Activated CD8-positive, alpha-beta T cell treated with anti-CD3 and anti-CD28 coated beads for 36 hours (primary cell): ENCODE measurements at regions not wholly inside any gene's neighbourhood (a gene's known extent, or its start where the extent isn't known, plus 50 kb on each side); places are given as distances from the start of the nearest gene placed in this dataset.

Source experiments
- ATAC-seq: fragments of 200-7000 bp; cut with Tn5 transposase; one replicate; pipeline ENCODE4 v1.10.0; 2021; ENCODE audit warnings: mild to moderate bottlenecking, moderate library complexity
- CTCF ChIA-PET: fragments of 350-600 bp; sonication (Branson Sonifier 250); formaldehyde crosslinking; loops from one replicate; lab custom pipeline; 2021; ENCODE audit warnings: antibody characterized with exemption; lab: Charles Lee
- POLR2A ChIA-PET: fragments of 350-600 bp; sonication (Branson Sonifier 250); formaldehyde crosslinking; loops from one replicate; lab custom pipeline; 2021; ENCODE audit warnings: antibody characterized with exemption; lab: Charles Lee
- DNase-seq: peaks from one replicate; pipeline ENCODE4 v3.0.0-alpha.2; 2020
- H3K27ac Mint-ChIP-seq: one replicate; pipeline ENCODE4 v1.8.0; 2021; ENCODE audit warnings: mild to moderate bottlenecking, mixed read lengths
- H3K27me3 Mint-ChIP-seq: one replicate; pipeline ENCODE4 v1.8.0; 2021; ENCODE audit warnings: mixed read lengths
- H3K36me3 Mint-ChIP-seq: one replicate; pipeline ENCODE4 v1.8.0; 2021; ENCODE audit warnings: low read depth, mixed read lengths
- H3K4me1 Mint-ChIP-seq: one replicate; pipeline ENCODE4 v1.8.0; 2021; ENCODE audit warnings: low read depth, mixed read lengths
- H3K4me3 Mint-ChIP-seq: one replicate; pipeline ENCODE4 v1.8.0; 2021; ENCODE audit warnings: mild to moderate bottlenecking, moderate library complexity, mixed read lengths
- H3K9me3 Mint-ChIP-seq: one replicate; pipeline ENCODE4 v1.8.0; 2021; ENCODE audit warnings: mixed read lengths
- intact Hi-C: fragments of 100-400 bp; cut with micrococcal nuclease; formaldehyde crosslinking; loops from one replicate; pipeline ENCODE4 v1.10.0; 2022
- TF ChIP-seq, protein P1 (sequence below): fragments of 200-600 bp; IDR thresholded peaks from one replicate; pipeline ENCODE4 v1.8.0; 2022; ENCODE audit warnings: antibody characterized with exemption, mild to moderate bottlenecking

DNA sequence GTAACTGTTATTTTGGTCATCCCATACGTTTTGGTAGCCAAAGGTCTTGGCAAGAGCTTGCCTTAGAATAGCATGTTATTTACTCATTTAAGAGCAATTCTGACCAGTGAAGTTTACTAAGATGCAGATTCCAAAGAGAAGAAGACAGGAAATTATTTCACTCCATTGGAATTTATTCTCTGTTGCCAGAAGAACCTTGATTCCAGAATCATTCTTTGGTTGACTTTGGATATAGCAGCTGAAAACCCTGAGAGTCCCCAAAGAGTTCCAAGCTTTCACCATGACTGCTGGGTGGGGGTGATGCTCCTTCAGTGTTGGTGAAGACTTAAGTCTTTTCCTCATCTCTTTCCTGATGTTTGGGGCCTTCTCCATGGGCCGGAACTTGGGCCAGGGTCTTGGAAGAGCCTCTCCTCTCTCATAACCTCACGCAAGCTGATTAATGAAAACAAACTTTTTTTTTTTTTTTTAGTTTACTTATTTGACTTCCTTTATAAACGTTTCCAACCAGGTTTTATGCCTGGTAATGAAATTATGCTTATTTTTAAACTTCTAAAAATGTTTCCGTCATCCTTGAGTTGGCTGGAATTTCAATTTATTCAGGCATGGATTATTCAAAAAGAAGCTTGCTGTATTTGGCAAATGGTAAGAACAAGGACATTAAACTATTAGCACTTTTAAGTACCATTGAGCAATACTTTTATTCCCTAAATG is 192.0 kb downstream of the MTX2 start:
- DNase-seq (no peak), ATAC-seq (no peak)
- POLR2A ChIA-PET, result no interaction called here
- Mint-ChIP-seq H3K36me3 (no peaks in the 10 kb centered on the region), H3K27ac (no peak overlapping the region), H3K4me1 (no peaks in the 10 kb centered on the region), H3K27me3 (peaks cover 39% of the 10 kb centered on the region), H3K4me3 (no peak overlapping the region), H3K9me3 (no peaks in the 10 kb centered on the region)
- TF ChIP-seq, protein P1, sequence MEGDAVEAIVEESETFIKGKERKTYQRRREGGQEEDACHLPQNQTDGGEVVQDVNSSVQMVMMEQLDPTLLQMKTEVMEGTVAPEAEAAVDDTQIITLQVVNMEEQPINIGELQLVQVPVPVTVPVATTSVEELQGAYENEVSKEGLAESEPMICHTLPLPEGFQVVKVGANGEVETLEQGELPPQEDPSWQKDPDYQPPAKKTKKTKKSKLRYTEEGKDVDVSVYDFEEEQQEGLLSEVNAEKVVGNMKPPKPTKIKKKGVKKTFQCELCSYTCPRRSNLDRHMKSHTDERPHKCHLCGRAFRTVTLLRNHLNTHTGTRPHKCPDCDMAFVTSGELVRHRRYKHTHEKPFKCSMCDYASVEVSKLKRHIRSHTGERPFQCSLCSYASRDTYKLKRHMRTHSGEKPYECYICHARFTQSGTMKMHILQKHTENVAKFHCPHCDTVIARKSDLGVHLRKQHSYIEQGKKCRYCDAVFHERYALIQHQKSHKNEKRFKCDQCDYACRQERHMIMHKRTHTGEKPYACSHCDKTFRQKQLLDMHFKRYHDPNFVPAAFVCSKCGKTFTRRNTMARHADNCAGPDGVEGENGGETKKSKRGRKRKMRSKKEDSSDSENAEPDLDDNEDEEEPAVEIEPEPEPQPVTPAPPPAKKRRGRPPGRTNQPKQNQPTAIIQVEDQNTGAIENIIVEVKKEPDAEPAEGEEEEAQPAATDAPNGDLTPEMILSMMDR, result no peak
- CTCF ChIA-PET, result interaction anchor here (0.8 to 1.7 kb wide), 4 partner anchors 152 to 351 kb away, joined by 3 to 4 read pairs (median 3); no protein-coding TSS in a partner anchor
- intact Hi-C loops, result no loop called here

DNA sequence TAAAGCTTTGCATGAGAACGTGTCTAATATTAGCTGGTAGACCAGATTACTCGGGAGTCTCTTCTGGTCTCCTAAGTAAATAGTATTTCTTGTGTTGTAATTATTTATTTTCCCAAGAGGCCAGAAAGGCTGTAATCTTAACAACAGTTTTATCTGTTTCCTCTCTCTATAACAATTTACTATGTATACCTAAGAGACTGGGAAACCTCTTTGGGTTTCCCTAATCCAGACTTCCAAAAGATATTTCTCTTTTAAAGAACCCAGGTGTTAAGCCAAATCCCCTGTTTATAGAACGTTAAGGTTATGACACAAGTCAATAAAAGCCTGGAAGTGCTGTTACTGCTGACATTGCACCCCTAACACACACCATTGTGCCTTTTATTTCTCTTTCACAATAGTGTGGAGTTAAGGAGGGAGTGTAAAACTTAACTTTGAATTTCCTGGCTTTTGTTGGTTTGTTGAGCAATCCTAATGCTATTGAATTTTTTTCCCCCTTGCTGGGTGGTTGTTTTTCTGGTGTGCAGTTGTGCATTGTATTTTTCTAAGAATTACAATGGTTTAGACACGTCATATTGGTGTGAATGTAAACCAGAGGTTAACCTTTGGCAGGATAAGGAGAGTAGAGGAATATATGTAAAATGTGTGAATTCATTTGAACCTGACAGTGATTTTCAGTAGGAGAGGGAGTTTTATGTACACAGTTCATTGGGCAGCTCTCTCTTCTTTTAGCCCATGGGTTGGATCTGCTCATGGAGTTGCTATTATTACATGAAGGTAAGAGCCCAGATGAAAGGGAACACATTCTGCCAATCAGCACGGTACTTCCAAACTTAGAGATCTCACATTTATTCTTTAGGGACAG is 192.8 kb downstream of the MTX2 start:
- H3K9me3 Mint-ChIP-seq, result no peaks in the 10 kb centered on the region
- no peak overlapping the region for H3K4me3 Mint-ChIP-seq
- ChIA-PET CTCF (interaction anchor here (0.8 to 2.0 kb wide), 5 partner anchors 92 to 686 kb away, joined by 3 to 7 read pairs (median 4); no protein-coding TSS in a partner anchor), POLR2A (no interaction called here)
- DNase-seq (no peak), ATAC-seq (no peak)
- TF ChIP-seq, protein P1, result no peak
- no peaks in the 10 kb centered on the region for H3K36me3 Mint-ChIP-seq
- no peaks in the 10 kb centered on the region for H3K4me1 Mint-ChIP-seq
- H3K27ac Mint-ChIP-seq, result no peak overlapping the region
- peaks cover 44% of the 10 kb centered on the region for H3K27me3 Mint-ChIP-seq
- intact Hi-C loops, result no loop called here

DNA sequence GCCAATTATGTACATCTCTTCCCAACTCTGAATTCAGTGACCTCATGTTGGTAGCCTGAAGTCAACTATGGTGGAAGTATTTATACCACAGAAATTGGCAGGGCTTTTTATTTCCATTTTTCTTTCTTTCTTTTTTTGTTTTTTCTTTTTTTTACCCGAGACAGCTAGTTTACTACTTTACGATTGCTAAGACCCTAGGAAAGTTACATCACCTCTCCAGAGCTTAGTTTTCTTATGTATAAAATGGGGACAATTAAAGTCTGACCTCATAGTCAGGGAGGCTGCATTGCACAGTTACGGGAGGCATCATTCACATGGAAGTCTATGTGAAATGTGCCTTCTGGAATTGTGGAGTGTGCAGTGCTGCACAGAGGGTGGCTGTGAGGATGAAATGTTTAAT is 194.3 kb downstream of the MTX2 start:
- TF ChIP-seq, protein P1, result no peak
- DNase-seq, result no peak
- no peak for ATAC-seq
- intact Hi-C loops, result no loop called here
- POLR2A ChIA-PET, result no interaction called here
- CTCF ChIA-PET, result interaction anchor here (1.2 to 2.0 kb wide), 4 partner anchors 9 to 685 kb away, joined by 3 to 7 read pairs (median 6); no protein-coding TSS in a partner anchor
- H3K9me3 Mint-ChIP-seq, result no peaks in the 10 kb centered on the region
- H3K27ac Mint-ChIP-seq, result no peak overlapping the region
- no peak overlapping the region for H3K4me3 Mint-ChIP-seq
- H3K36me3 Mint-ChIP-seq, result no peaks in the 10 kb centered on the region
- H3K27me3 Mint-ChIP-seq, result peaks cover 38% of the 10 kb centered on the region
- H3K4me1 Mint-ChIP-seq, result no peaks in the 10 kb centered on the region

DNA sequence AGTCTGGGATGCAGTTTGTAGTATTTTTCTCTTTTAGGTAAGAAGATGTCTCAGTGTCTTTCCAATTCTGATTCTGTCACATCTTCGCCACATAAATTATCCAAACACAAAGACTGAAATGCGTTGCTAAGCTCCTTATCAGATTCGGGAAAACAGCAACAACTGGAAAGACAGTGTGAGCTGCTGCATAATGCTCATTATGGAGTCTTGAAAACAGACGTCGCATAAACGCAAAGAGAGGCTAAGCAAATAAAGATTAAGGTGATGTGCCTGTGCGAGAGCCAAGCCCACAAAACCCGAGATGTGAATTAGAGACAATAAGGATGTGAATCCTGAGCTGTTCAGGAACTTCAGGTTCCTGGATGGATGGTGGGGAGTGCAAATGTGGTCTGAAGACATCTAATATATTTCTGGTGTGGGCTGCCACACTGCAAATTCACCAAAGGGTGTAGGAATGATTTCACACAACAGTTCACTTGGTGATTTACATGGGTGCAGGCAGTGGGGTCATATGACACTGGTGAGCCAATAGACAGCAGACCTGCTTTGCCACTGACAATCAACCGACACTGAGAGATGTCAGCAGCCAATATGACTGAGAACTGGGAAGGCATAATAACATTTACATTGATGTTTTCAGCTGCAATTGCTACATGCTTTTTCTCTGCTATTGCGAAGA is 195.8 kb downstream of the MTX2 start:
- ATAC-seq (no peak), DNase-seq (no peak)
- intact Hi-C loops, result no loop called here
- CTCF ChIA-PET, result interaction anchor here (0.9 to 3.7 kb wide), 3 partner anchors 10 to 369 kb away, joined by 3 to 20 read pairs (median 3); no protein-coding TSS in a partner anchor
- POLR2A ChIA-PET, result no interaction called here
- H3K4me1 Mint-ChIP-seq, result no peaks in the 10 kb centered on the region
- no peaks in the 10 kb centered on the region for H3K36me3 Mint-ChIP-seq
- H3K9me3 Mint-ChIP-seq, result no peaks in the 10 kb centered on the region
- H3K27ac Mint-ChIP-seq, result no peak overlapping the region
- TF ChIP-seq, protein P1, result no peak
- H3K27me3 Mint-ChIP-seq, result peaks cover 31% of the 10 kb centered on the region
- no peak overlapping the region for H3K4me3 Mint-ChIP-seq
